Suprapubic skin (tissue), 4 donors: ENCODE measurements at regions not wholly inside any gene's neighbourhood (a gene's known extent, or its start where the extent isn't known, plus 50 kb on each side); places are given as distances from the start of the nearest gene placed in this dataset.

ENCODE experiments used
- CTCF ChIP-seq, 2 donors: fragments of 200-600 bp in 1 of 2; fragments of 450-650 bp in 1 of 2; sonication (generic) in 1 of 2; IDR thresholded peaks; one replicate each; pipeline ENCODE4 v1.5.1; 2016 to 2019; ENCODE audit warnings: antibody characterized with exemption in 2 of 2, mild to moderate bottlenecking in 1 of 2, moderate library complexity in 1 of 2
- EP300 ChIP-seq: sonication (generic); formaldehyde crosslinking; IDR thresholded peaks from one replicate; pipeline ENCODE4 v1.6.1; 2017; ENCODE audit warnings: antibody characterized with exemption
- POLR2A ChIP-seq, 2 donors: fragments of 450-650 bp; IDR thresholded peaks; one replicate each; pipeline ENCODE4 v1.6.1; 2017; ENCODE audit warnings: antibody characterized with exemption in 2 of 2, mild to moderate bottlenecking in 2 of 2, moderate library complexity in 2 of 2
- POLR2AphosphoS5 ChIP-seq, 3 donors: sonication (generic); formaldehyde crosslinking; IDR thresholded peaks; one replicate each; pipeline ENCODE4 v1.6.1; 2017; ENCODE audit warnings: antibody characterized with exemption in 3 of 3

- TF ChIP-seq CTCF (IDR thresholded peaks at IDR 0.05) (no peak), POLR2A (IDR thresholded peaks at IDR 0.05) (no peak), POLR2AphosphoS5 (IDR thresholded peaks at IDR 0.05) (no peak), EP300 (no peak)
Measured at GRCh38 chr7:68629-69028, 123.7 kb upstream of the FAM20C start.
